HG02588 (cell line): ENCODE measurements at regions not wholly inside any gene's neighbourhood (a gene's known extent, or its start where the extent isn't known, plus 50 kb on each side); places are given as distances from the start of the nearest gene placed in this dataset.

ENCODE experiments used
- ATAC-seq: cut with Tn5 transposase; IDR thresholded peaks from one replicate; pipeline ENCODE4 v1.9.1; 2021; ENCODE audit warnings: mild to moderate bottlenecking, moderate library complexity; ENCODE audit not compliant: unreplicated experiment

DNA sequence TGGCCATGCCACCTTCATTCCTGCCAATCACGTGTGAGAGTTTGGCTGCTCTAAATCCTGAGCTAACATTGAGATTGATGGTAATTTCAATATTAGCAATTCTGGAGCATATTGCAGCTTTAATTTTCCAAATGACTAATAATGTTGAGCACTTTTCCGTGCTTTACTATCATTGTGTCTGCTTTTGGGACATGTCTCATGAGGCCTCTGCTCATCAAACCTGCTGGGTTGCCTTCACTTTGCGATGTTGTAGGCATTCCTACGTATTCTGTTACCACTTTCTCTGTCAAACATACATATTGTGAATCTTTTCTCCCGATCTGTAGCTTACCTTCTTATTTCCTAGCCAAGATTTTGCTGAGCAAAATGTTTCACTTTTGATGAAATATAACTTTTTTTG, 466.6 kb downstream of the GALR1 start:
- no peak for ATAC-seq

DNA sequence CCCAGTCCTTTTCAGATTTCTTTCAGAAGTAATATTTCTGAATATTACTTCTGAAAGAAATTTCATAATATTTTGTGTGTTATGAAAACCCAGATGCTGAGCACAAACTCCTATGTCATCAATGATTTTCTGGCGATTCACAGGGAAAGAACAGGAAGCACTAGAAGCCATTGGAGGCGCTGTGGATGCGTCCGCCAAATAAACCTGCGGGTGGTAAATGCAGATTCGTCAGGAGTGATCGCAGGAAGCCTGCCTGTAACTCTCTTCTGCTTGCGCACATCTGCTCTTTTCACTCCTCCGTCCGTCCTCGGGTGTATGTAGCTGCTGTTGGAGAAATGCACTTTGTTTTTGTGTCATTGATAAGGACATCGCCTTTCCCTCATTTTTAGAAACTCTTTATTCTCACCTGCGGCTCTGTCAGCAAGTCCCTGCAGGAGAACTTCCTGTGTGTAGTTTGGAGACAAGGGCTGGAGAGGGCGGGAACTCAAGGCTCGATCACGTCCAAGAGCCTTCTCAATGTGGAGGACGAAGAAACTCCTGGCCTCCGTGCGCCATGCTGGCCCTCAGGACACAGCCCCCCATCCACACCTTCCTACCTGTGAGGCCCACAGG, 483.8 kb downstream of the GALR1 start:
- ATAC-seq: no peak

DNA sequence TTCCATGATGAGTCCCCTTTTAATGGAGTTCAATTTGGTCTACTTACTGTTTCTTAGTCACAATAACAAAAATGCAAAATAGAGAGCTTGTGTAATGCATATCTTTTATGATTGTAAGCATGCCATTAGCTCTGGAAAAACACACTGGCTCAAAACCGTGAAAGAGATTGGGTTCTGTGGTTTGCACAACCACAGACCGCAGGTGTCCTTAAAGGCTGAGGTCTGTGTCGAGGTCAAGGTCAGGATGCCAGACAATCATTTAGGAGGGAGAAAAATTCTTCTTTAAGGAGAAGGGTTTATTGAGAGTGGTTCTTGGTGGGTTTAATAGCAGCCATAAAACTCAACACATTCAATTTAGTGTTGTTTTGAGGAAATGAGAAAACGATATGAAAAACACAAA, 487.2 kb downstream of the GALR1 start:
- ATAC-seq: no peak

DNA sequence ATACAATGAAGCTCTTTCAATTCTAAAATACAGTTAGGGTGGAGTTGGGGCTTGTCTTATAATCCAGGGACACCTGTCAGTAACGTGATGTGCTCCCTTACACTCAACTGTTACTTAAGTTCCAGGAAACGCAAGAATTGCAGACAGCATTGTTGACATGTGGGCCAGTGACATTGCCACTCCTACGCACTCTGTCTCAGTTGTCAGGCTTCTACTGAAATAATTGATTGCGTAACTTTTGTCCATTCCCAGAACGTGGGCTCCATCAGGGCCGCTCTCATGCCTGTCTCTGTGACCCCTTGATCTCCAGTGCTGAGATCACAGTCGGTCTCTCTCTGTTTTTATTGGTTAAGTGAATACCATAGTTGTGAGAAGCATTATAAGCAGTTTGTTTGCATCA, 487.8 kb downstream of the GALR1 start:
- ATAC-seq: no peak

DNA sequence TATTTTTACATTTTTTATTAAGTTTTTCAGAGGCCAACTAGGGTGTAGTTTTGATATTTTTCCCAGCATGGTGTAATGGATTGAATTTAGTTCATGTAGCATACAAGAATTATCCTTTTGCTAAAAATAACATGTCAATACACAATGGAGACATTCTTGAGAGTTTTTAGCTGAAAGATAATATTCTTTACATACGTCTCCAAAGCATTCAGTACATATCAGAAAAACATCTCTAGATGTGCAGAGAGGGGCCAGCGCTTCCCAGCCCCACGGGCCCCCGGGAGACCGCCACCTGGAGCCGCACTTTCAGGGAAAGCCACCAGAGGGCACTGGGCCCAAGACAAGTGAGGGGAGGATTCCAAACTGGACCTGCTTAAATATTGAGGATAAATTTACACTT, 499.4 kb downstream of the GALR1 start:
- no peak for ATAC-seq

DNA sequence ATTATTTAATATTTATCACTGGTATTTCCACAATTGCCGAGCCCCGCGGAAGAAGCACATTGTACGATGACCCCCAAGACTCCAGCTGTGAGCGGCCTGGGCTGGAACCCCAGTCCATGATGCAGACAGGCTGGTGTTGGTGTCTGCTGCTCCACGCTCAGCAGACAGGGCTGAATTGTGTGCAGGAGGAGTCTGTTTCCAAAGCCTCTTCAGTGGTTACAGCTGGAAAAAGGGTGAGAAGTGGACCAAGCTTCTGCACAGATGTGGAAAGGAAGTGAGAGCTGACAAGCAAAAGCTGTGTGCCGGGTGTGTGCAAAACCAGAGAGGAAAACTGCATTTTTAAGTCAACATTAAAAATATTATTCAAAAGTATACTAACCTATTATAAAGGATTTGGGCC, 500.4 kb downstream of the GALR1 start:
- no peak for ATAC-seq

DNA sequence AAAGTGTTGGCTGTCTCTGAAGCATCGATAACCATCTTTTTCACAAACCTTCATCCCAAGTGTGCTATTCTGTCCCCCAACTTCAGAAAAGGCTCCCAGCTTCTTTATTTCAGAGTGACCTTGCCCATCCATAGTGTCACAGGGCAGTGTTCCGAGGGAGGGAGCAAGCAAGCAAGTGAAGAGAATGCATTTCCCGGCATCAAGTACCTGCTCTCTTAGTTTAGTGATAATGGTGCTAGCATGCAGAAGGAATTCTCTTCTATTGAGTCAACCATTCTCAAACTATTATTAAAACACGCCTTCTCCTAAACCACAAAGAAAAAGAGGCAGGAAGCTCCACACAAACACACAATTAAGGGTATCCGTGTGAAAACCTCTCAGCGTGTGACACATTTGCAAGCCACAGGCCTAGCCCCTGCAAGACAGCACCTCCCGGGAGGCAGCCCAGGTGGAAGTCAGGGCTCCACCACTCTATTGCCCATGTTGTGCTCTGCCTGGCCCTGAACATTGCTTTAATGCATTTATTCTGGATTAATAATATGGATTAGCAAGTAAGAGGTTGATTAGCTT, 504.9 kb downstream of the GALR1 start:
- ATAC-seq: no peak

DNA sequence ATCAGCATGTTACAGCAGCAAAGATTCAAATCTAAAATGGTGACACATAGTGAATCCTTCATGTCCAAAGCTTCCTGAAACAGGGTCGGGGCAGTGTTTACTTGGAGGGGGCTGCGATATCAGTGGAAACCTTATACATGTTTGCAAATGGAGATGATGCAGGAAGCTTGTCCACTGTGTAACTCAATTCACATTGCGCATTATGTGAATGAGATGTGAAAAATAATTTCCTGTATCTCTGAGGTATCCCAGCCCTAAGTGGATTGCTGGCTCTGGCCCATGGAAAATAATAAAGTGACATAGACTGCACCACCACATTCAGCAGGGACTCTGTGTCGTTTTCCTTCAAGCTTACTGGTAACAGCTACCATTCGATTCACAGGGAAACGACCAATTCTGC, 505.5 kb downstream of the GALR1 start:
- ATAC-seq: no peak

DNA sequence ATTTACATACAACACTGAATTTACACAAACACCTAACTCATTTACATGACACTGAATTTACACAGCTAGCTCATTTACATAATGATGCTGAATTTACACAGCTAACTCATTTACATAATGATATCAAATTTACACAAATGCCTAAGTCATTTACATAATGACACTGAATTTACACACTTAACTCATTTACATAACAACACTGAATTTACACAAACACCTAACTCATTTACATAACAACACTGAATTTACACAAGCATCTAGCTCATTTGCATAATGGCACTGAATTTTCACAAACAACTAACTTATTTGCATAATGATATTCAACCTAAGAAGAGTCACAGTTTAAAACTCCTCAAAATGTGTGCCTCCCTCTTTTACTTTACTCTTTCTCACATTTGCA, 511.7 kb downstream of the GALR1 start:
- ATAC-seq: no peak

DNA sequence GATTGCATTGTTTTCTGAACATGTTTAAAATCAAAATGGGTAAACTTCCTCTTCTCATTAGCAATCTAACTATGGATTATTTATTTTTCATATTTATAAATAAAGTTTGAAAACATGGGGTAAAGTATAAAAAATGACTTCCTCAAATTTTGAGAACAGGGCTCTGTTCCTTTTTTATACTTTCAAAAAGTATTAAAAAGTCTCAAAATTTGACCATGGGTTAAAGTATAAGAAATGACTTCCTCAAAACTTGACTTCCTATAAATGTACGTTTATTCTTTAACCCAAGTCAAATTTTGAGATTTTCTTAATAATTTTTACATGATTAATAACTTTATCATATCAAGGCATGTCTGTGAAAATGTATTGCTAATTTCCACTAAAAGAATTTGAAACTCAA, 512.4 kb downstream of the GALR1 start:
- no peak for ATAC-seq

DNA sequence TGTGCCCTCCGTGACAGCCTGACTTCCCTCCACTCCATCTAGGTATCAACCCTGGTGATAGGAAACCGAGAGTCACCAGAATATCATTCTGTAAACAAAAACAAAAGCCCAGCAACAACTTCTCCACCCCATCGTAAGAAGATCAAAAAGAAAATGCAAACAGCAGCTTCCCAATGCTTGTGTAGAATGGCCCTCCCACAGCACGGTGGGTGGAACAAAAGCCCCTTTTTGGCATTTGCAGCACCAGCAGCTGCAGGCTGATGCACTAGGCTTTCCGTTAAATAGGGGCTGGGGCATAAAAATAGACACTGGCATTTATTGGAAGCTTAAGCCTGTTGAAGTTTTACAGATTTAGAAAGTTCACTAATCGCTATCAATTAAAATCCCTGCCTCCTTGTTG, 513.0 kb downstream of the GALR1 start:
- ATAC-seq: no peak

DNA sequence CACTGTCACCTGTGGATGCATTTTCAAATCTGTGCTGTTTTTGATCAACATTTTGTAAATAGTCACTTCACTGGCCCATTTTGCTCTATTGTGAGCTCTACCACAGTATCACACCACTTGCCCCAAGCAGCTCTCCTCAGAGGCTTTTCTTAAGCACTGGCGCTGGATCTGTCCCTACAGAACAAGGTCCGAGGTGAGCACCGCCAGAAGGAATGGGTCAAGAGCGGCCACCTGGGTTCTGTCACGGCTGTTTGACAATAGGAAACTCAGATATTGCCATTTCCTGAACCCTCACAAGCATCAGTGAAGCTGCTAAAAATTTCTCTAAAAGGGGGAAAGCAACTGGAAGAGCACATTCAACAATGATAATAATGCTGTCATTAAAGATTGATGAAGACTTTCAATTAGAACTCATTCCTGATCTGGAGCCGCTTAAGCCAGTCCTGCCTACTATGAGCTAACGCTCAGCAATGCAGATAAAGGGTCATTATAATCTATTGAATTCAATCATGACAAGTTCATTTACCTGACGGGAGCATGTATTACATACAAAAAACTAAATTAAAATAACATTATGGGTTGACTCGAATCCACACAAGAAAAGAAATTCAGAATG, 514.0 kb downstream of the GALR1 start:
- no peak for ATAC-seq

DNA sequence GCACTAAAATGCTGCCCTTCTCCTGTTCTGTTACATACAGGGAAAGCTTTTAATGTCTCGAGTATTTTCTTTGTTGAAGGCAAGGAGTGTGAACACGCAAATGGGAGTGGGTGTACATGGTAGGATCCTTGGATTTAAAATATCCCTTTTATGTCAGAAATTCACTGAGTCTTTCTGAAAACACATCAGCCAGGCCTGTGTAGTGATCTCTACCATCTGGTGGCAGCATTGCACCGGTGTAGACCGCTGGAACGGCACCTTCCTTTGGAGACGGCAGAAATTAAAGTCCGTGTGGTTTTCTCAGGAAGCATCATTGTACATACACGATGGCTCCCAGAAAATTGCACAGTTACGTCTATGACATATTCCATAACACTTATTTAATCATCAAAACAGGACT, 515.8 kb downstream of the GALR1 start:
- ATAC-seq: no peak

DNA sequence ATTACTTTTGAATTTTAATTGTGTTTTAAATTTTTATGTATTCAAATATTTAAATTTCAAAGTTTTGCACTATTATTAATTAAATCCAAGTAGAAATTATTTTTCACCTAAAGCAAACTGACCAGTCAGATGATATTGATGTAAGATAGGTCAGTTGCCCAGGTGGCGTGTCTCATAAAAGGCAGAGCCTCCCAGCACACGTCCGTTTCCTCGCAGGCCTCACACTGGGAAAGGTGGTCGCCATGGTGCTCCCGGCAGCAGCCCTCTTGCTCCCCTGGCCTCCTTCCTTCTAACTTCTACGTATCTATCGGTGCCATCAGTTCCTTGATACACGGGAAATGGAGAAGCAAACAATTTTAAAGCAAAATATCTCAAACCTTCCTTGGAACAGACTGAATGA, 516.8 kb downstream of the GALR1 start:
- no peak for ATAC-seq

DNA sequence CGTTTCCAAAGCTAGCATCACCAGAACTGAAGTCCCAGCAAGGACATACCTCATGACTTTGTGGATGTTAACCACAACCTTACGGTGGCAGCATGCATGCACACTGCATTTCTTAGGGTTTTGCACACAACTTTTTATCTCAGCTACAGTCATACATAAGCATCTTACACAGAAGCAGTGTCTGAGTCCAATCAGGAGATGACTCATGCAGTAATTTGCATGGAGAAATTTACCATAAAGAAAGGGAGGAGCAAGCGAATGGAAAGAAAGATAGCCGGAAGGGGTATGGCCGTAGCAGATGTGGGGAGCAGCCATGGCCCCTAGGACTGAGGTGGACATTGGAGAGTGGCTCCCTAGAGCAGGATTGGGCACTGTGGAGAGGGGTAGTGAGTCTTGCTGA, 522.5 kb downstream of the GALR1 start:
- no peak for ATAC-seq

DNA sequence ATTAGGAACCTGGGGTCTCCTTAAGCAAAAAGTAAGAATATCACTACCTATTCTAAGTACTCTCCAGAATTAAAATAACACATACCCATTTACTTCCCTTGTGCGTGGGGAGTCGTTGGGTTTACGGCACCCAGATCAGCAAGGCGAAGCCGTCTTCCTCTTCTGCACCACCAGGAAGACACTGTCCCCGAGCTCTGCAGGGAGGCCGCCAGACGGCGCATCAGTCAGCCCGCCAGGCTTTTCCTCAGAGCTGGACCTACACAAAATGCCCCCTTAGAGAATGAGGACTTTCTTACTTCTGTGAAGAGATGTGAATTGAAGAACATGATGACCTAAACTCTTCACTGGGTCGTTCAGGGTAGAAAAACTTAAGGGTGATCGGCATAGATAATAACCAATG, 526.5 kb downstream of the GALR1 start:
- ATAC-seq: no peak

DNA sequence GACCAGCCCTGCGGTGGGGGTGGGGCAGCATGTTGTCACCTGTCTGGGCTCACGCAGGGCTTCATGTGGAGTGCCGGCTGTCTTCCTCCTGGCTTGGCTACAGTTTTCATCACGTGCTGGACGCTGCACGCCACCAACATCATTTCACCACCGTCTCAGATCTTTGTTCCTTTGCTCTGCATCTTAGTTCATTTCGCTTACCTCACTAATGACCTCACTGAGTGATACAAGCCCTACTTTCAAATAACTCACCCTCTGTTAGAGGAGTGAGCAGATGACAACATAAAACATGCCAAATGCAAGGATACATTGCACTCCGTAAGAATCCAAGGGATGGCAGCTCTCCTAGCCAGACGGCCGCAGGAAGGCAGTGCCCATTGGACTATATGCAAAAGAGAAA, 527.5 kb downstream of the GALR1 start:
- no peak for ATAC-seq

DNA sequence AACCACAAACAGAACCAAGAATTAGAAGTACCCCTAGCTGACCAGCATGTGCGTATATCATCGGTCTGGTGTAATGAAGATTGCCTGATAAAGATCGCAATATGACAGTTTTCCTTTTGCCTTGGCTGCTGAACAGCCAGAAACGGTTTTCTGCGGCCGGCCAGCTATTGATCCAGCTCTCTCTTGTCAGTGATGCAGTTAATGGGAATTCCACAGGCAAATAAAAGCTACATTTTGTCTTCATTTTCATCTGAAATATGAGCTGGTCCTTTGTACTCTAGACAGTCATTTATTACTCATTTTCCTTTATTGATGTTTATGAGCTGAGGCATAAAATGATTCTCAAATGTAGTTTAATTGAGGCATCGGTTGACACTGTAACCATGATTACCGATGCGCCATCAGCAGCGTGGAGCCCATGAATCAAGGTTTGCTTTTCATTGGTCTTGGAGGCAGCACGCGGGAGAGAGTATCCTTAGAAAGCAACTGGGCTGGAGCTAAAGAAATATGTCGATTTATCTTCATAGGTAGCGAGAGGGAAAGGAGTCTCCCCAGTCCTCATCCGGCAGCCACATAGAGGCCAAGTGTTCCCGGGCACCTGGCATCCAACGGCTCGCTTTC, 535.2 kb downstream of the GALR1 start:
- ATAC-seq: no peak

DNA sequence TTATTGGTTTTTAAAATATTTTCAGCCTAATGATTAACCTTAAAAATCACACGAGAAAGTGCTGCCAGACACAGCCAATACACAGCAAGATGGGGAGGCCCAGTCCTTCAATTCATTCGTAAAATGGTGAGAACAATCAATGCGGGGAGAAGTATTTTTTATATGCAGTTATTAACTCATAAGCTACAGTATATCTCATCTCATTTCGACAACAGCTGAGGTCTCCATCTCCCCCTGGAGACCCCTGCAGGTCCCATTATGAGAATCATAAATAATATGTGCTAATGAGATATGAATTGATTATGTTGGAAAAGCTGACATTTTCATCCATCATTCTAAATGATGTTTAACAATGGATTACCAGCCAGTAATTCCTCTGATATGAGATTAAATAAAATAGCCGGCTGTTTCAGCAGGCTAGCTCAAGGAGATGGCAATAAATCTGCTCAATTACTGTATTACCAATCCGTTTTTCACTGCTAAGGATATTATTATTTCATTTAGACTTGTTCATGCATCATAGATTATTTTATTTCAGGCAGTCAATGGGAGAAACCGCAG, 535.8 kb downstream of the GALR1 start:
- no peak for ATAC-seq

DNA sequence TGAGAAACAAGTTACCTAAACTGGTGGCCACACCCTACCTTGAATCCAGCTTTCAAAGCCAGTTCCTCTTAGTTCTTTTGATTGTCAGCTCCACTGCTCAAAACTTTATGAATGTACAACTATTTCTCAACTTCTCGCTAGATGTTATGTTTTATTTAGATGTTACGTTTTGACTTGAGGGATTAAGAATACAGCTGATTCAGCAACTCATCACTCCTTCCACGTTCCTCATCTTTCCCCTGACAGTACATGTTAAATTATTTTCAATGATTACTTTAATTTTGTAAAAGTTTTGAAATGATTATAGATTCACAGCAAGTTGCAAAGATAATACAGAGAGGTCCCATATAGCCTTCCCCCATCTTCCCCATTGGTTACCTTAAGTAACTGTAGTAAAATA, 553.4 kb downstream of the GALR1 start:
- ATAC-seq: no peak

DNA sequence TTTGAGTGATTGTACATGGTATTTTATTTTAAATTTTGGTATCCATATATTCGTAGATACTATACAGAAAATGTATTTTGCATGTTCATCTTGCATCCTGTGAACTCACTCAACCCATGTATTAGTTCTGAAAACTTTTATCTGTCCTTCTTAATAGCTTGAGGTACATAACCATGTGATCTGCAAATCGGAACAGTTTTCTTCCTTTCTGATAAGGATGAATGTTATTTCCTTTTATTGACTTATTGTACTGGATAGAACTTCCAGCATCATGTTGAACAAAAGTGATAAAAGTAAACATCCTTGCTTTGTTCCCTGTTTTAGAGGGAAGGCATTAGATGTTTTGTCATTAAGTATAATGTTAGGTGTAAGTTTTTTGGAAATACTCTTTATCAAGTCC, 554.7 kb downstream of the GALR1 start:
- no peak for ATAC-seq

DNA sequence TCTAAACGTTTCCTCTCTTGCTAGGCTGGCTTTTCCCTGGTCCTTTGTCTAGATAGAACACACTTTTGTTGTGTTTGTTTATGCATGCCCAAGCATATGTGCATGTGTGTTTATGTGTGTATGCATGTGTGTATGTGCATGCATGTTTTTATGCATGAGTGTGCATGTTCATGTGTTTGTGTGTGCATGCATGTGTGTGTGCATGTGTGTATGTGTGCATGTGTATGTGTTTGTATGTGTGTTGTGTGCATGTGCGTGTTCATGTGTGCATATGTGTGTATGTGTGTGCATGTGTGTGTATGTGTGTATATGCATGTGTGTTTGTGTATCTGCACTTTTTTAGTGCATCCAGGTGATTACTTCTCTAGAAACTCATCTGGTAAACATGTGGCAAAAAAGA, 558.0 kb downstream of the GALR1 start:
- no peak for ATAC-seq
